Suprapubic skin (tissue), 4 donors: ENCODE measurements at regions not wholly inside any gene's neighbourhood (a gene's known extent, or its start where the extent isn't known, plus 50 kb on each side); places are given as distances from the start of the nearest gene placed in this dataset.

Experiments
- CTCF ChIP-seq, 2 donors: fragments of 200-600 bp in 1 of 2; fragments of 450-650 bp in 1 of 2; sonication (generic) in 1 of 2; IDR thresholded peaks; one replicate each; pipeline ENCODE4 v1.5.1; 2016 to 2019; ENCODE audit warnings: antibody characterized with exemption in 2 of 2, mild to moderate bottlenecking in 1 of 2, moderate library complexity in 1 of 2
- EP300 ChIP-seq: sonication (generic); formaldehyde crosslinking; IDR thresholded peaks from one replicate; pipeline ENCODE4 v1.6.1; 2017; ENCODE audit warnings: antibody characterized with exemption
- POLR2A ChIP-seq, 2 donors: fragments of 450-650 bp; IDR thresholded peaks; one replicate each; pipeline ENCODE4 v1.6.1; 2017; ENCODE audit warnings: antibody characterized with exemption in 2 of 2, mild to moderate bottlenecking in 2 of 2, moderate library complexity in 2 of 2
- POLR2AphosphoS5 ChIP-seq, 3 donors: sonication (generic); formaldehyde crosslinking; IDR thresholded peaks; one replicate each; pipeline ENCODE4 v1.6.1; 2017; ENCODE audit warnings: antibody characterized with exemption in 3 of 3

DNA sequence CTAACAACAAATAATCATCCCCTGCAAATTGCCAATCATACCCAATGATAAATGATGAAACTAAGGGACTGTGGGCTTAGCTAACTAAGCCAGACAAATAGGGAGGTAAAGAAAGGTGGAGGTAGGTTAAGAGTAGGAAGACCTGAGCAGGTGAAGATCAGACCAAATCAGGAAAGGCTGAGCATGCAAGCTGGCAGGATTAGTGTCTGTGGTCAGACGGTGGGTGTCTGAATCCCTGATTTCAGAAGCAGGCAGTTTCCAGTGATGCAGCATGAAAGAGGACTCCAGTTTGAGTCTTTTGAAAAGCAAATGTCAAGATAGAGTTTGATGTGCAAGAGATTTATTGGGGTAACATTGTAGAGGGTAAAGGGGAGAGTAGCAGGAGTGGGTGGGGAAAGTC is 181.4 kb upstream of the MYLIP start:
- no peak for TF ChIP-seq CTCF (IDR thresholded peaks at IDR 0.05)
- no peak for TF ChIP-seq EP300
- no peak for TF ChIP-seq POLR2A (IDR thresholded peaks at IDR 0.05)
- no peak for TF ChIP-seq POLR2AphosphoS5 (IDR thresholded peaks at IDR 0.05)
